Left lung (tissue), 4 donors: ENCODE measurements at regions not wholly inside any gene's neighbourhood (a gene's known extent, or its start where the extent isn't known, plus 50 kb on each side); places are given as distances from the start of the nearest gene placed in this dataset.
A peak's percentile ranks its signal among the peaks of the same experiment; 100 is the strongest.

Experiments used
- ATAC-seq: fragments of 200-7000 bp; cut with Tn5 transposase; one replicate; pipeline ENCODE4 v1.9.1; 2020; ENCODE audit warnings: moderate library complexity
- DNase-seq, 4 donors: peaks; one replicate each; pipeline ENCODE4 v3.0.0-alpha.2; 2013 to 2020
- H3K27ac ChIP-seq, 2 donors: fragments of 200-600 bp; sonication (generic) in 1 of 2; one replicate each; pipeline versions ENCODE4 v1.5.0 to v1.8.0; 2020 to 2021
- H3K27me3 ChIP-seq, 2 donors: fragments of 200-600 bp; sonication (generic) in 1 of 2; one replicate each; pipeline versions ENCODE4 v1.5.0 to v1.8.0; 2020 to 2021
- H3K36me3 ChIP-seq, 2 donors: fragments of 200-600 bp; sonication (generic) in 1 of 2; one replicate each; pipeline versions ENCODE4 v1.5.0 to v1.8.0; 2020 to 2021
- H3K4me1 ChIP-seq, 2 donors: fragments of 200-600 bp; one replicate each; pipeline ENCODE4 v1.8.0; 2021
- H3K4me3 ChIP-seq, 2 donors: fragments of 200-600 bp; sonication (generic) in 1 of 2; one replicate each; pipeline versions ENCODE4 v1.5.0 to v1.8.0; 2020 to 2021; ENCODE audit warnings: mild to moderate bottlenecking in 1 of 2
- H3K9me3 ChIP-seq, 2 donors: fragments of 200-600 bp; sonication (generic) in 1 of 2; one replicate each; pipeline versions ENCODE4 v1.5.0 to v1.8.0; 2020 to 2021
- CTCF ChIP-seq, 2 donors: fragments of 200-600 bp; sonication (generic) in 1 of 2; IDR thresholded peaks; one replicate each; pipeline versions ENCODE4 v1.5.0 to v1.8.0; 2021; ENCODE audit warnings: antibody characterized with exemption in 2 of 2
- intact Hi-C, 2 donors: fragments of 100-400 bp; cut with DNase I; formaldehyde crosslinking; loops; one replicate each; pipeline versions ENCODE4 v1.11.2 to v1.14.2; 2022
- donor health status: DM: no; HTN: yes; CAD: no.
- donor health status: DM: no; HTN: no; CAD: no.

GRCh38 chrX:97682991-97683840, 799.5 kb downstream of the RPA4 start:
- Histone ChIP-seq H3K27me3 (peaks cover 0 to 7% of the 10 kb centered on the region in 2 donors), H3K4me3 (no peak overlapping the region), H3K4me1 (no peaks in the 10 kb centered on the region), H3K36me3 (no peaks in the 10 kb centered on the region), H3K27ac (no peak overlapping the region), H3K9me3 (no peaks in the 10 kb centered on the region)
- DNase-seq (no peak), ATAC-seq (no peak)
- intact Hi-C loops, result no loop called here
- no peak for TF ChIP-seq CTCF (IDR thresholded peaks at IDR 0.05)

GRCh38 chrX:97685753-97686152, 802.0 kb downstream of the RPA4 start:
- peak; percentile 82 for ATAC-seq
- peaks cover 0 to 9% of the 10 kb centered on the region in 2 donors for H3K27me3 ChIP-seq
- H3K4me3 ChIP-seq, result no peak overlapping the region
- no peaks in the 10 kb centered on the region for H3K36me3 ChIP-seq
- TF ChIP-seq CTCF (IDR thresholded peaks at IDR 0.05), result peak in 1 of 2 donors; percentile 56
- no peaks in the 10 kb centered on the region for H3K4me1 ChIP-seq
- no peaks in the 10 kb centered on the region for H3K9me3 ChIP-seq
- DNase-seq, result no peak
- intact Hi-C loops, result no loop called here
- H3K27ac ChIP-seq, result no peak overlapping the region

- intact Hi-C loops, result no loop called here
- Histone ChIP-seq H3K4me1 (no peaks in the 10 kb centered on the region), H3K4me3 (no peak overlapping the region), H3K9me3 (no peaks in the 10 kb centered on the region), H3K27me3 (peaks cover 0 to 5% of the 10 kb centered on the region in 2 donors), H3K36me3 (no peaks in the 10 kb centered on the region), H3K27ac (no peak overlapping the region)
- DNase-seq (no peak), ATAC-seq (no peak)
- TF ChIP-seq CTCF (IDR thresholded peaks at IDR 0.05), result no peak
These were observed 808.3 kb downstream of the RPA4 start for GRCh38 chrX:97691901-97692455.

GRCh38 chrX:97692575-97692974, 808.9 kb downstream of the RPA4 start:
- ATAC-seq (no peak), DNase-seq (no peak)
- Histone ChIP-seq H3K4me1 (no peaks in the 10 kb centered on the region), H3K9me3 (no peaks in the 10 kb centered on the region), H3K27ac (no peak overlapping the region), H3K4me3 (no peak overlapping the region), H3K36me3 (no peaks in the 10 kb centered on the region), H3K27me3 (peaks cover 0 to 3% of the 10 kb centered on the region in 2 donors)
- TF ChIP-seq CTCF (IDR thresholded peaks at IDR 0.05), result no peak
- intact Hi-C loops, result no loop called here

- ATAC-seq (no peak), DNase-seq (no peak)
- no peaks in the 10 kb centered on the region for H3K4me1 ChIP-seq
- H3K4me3 ChIP-seq, result no peak overlapping the region
- TF ChIP-seq CTCF (IDR thresholded peaks at IDR 0.05), result no peak
- intact Hi-C loops, result no loop called here
- H3K36me3 ChIP-seq, result no peaks in the 10 kb centered on the region
- no peaks in the 10 kb centered on the region for H3K27me3 ChIP-seq
- H3K9me3 ChIP-seq, result no peaks in the 10 kb centered on the region
- H3K27ac ChIP-seq, result no peak overlapping the region
These were observed 816.8 kb downstream of the RPA4 start for GRCh38 chrX:97700547-97700946.
